Mesendoderm (in vitro differentiated cells): ENCODE measurements at regions not wholly inside any gene's neighbourhood (a gene's known extent, or its start where the extent isn't known, plus 50 kb on each side); places are given as distances from the start of the nearest gene placed in this dataset.

Experiments used
- DNase-seq: peaks from one replicate; pipeline ENCODE4 v3.0.0; 2013
- H2AK5ac ChIP-seq: 2 replicates; pipeline ENCODE4 v1.6.1; 2013; ENCODE audit warnings: low read length, inconsistent platforms
- H2BK120ac ChIP-seq: 2 replicates; pipeline ENCODE4 v1.6.1; 2013; ENCODE audit warnings: low read depth, mild to moderate bottlenecking, low read length, moderate library complexity, mixed read lengths
- H2BK15ac ChIP-seq: replicated peaks from 2 replicates; pipeline ENCODE4 v1.6.1; 2013; ENCODE audit warnings: low read depth, mild to moderate bottlenecking, moderate library complexity
- H2BK5ac ChIP-seq: 2 replicates; pipeline ENCODE4 v1.6.1; 2013; ENCODE audit warnings: low read length, inconsistent platforms
- H3K18ac ChIP-seq: 2 replicates; pipeline ENCODE4 v1.6.1; 2013; ENCODE audit warnings: mild to moderate bottlenecking, low read length, mixed read lengths
- H3K23ac ChIP-seq: one replicate; pipeline ENCODE4 v1.6.1; 2013; ENCODE audit warnings: low read length
- H3K27ac ChIP-seq: 2 replicates; pipeline ENCODE4 v1.5.1; 2013; ENCODE audit warnings: low read depth, mild to moderate bottlenecking, inconsistent platforms, low read length, moderate library complexity
- H3K27me3 ChIP-seq: 2 replicates; pipeline ENCODE4 v1.6.1; 2013; ENCODE audit warnings: low read length, control low read depth, mild to moderate bottlenecking, inconsistent platforms; ENCODE audit not compliant: insufficient read depth, poor library complexity
- H3K36me3 ChIP-seq: 2 replicates; pipeline ENCODE4 v1.6.1; 2013; ENCODE audit warnings: low read length, inconsistent platforms; ENCODE audit not compliant: control insufficient read depth, insufficient read depth
- H3K4ac ChIP-seq: one replicate; pipeline ENCODE4 v1.6.1; 2013; ENCODE audit warnings: low read depth, mild to moderate bottlenecking, low read length, moderate library complexity
- H3K4me1 ChIP-seq: 2 replicates; pipeline ENCODE4 v1.6.1; 2013; ENCODE audit warnings: low read depth, low read length, inconsistent platforms; ENCODE audit not compliant: control insufficient read depth
- H3K4me2 ChIP-seq: 2 replicates; pipeline ENCODE4 v1.6.1; 2013; ENCODE audit warnings: low read length
- H3K4me3 ChIP-seq: 2 replicates; pipeline ENCODE4 v1.5.1; 2013; ENCODE audit warnings: mild to moderate bottlenecking, low read length
- H3K56ac ChIP-seq: one replicate; pipeline ENCODE4 v1.6.1; 2013; ENCODE audit warnings: low read length
- H3K79me1 ChIP-seq: 2 replicates; pipeline ENCODE4 v1.6.1; 2013; ENCODE audit warnings: low read length, inconsistent platforms
- H3K79me2 ChIP-seq: 2 replicates; pipeline ENCODE4 v1.6.1; 2013; ENCODE audit warnings: mild to moderate bottlenecking, low read length; ENCODE audit not compliant: control insufficient read depth, insufficient read depth
- H3K9ac ChIP-seq: 2 replicates; pipeline ENCODE4 v1.6.1; 2013; ENCODE audit warnings: low read length, inconsistent platforms
- H4K5ac ChIP-seq: one replicate; pipeline ENCODE4 v1.6.1; 2013; ENCODE audit warnings: low read length
- H4K8ac ChIP-seq: one replicate; pipeline ENCODE4 v1.6.1; 2013; ENCODE audit warnings: low read depth, mild to moderate bottlenecking, control low read depth, low read length, moderate library complexity
- WGBS: extraction: QIAGEN DNeasy Blood & Tissue Kit; methylation state at CpG from one replicate; pipeline ENCODE4 v1.1.7; 2013; ENCODE audit warnings: low lambda C conversion rate, missing lambda C conversion rate; ENCODE audit not compliant: insufficient coverage; ENCODE audit errors: extremely low coverage; 5-methylcytosine and 5-hydroxymethylcytosine counted together

GRCh38 chr4:31783311-31783710 lies 1063.1 kb downstream of the PCDH7 start:
- H3K4me1 ChIP-seq = no peaks in the 10 kb centered on the region
- no peaks in the 10 kb centered on the region for H3K79me1 ChIP-seq
- H2BK5ac ChIP-seq = no peak overlapping the region
- H3K23ac ChIP-seq = no peak overlapping the region
- H3K27me3 ChIP-seq = no peaks in the 10 kb centered on the region
- no peak overlapping the region for H3K56ac ChIP-seq
- no peak overlapping the region for H3K4me2 ChIP-seq
- no CpG with 5 or more reads among the region's 2 CpGs for WGBS
- H3K18ac ChIP-seq = no peak overlapping the region
- H2AK5ac ChIP-seq = no peak overlapping the region
- H3K4me3 ChIP-seq = no peak overlapping the region
- H3K27ac ChIP-seq = no peak overlapping the region
- no peaks in the 10 kb centered on the region for H3K79me2 ChIP-seq
- H2BK120ac ChIP-seq = no peak overlapping the region
- H4K5ac ChIP-seq = no peak overlapping the region
- no peaks in the 10 kb centered on the region for H3K36me3 ChIP-seq
- no peak overlapping the region for H2BK15ac ChIP-seq
- DNase-seq = no peak
- no peak overlapping the region for H3K4ac ChIP-seq
- no peak overlapping the region for H4K8ac ChIP-seq
- no peak overlapping the region for H3K9ac ChIP-seq

DNA sequence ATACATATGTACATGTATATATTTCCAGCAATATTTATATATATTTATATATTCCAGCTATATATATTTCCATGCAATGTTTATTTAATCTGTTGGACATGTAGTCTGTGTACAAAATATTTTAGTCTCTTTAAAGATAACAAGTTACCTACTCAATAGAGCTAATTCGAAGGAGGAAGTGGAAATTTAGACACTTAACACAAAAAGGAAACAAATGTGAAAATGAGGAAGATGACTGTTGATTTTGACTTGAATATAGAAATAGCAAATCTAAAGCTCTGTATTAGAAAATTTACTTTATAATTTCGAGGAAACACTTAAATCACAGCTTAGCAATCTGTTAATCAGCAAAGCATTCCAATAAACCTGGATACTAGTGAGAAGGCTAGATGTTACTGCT lies 1064.4 kb downstream of the PCDH7 start:
- no peak overlapping the region for H3K4ac ChIP-seq
- H2BK15ac ChIP-seq = no peak overlapping the region
- H3K4me2 ChIP-seq = no peak overlapping the region
- H3K27me3 ChIP-seq = no peaks in the 10 kb centered on the region
- H2AK5ac ChIP-seq = no peak overlapping the region
- H3K4me1 ChIP-seq = no peaks in the 10 kb centered on the region
- H3K23ac ChIP-seq = no peak overlapping the region
- H3K27ac ChIP-seq = no peak overlapping the region
- H2BK120ac ChIP-seq = no peak overlapping the region
- no peak overlapping the region for H3K56ac ChIP-seq
- H2BK5ac ChIP-seq = no peak overlapping the region
- H4K5ac ChIP-seq = no peak overlapping the region
- no peaks in the 10 kb centered on the region for H3K36me3 ChIP-seq
- DNase-seq = no peak
- H4K8ac ChIP-seq = no peak overlapping the region
- no peak overlapping the region for H3K9ac ChIP-seq
- H3K18ac ChIP-seq = no peak overlapping the region
- no peaks in the 10 kb centered on the region for H3K79me2 ChIP-seq
- H3K79me1 ChIP-seq = no peaks in the 10 kb centered on the region
- WGBS = no CpG with 5 or more reads among the region's 2 CpGs
- no peak overlapping the region for H3K4me3 ChIP-seq

DNA sequence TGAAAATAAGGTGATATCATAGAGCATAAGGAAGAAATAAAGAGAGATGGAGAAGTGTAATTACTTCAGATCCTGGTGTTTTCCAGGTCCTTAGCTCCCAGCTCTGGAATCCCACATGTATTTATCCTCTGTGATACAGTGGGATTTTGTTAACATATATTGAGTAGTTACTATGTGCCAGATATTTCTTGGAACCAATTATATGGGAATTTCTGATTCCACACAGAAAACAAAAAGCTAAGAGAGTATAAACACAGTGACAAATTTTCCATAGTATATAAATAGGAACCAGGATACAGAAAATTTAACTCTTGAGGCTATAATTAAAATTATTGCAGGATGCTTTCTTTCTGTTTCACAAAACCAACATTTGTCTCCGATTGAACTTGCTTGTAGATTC lies 1067.5 kb downstream of the PCDH7 start:
- Histone ChIP-seq H3K4me3 (no peak overlapping the region), H3K27me3 (no peaks in the 10 kb centered on the region), H3K9ac (no peak overlapping the region), H3K36me3 (no peaks in the 10 kb centered on the region), H4K5ac (no peak overlapping the region), H2BK5ac (no peak overlapping the region), H4K8ac (no peak overlapping the region), H3K27ac (no peak overlapping the region), H3K18ac (no peak overlapping the region), H3K4ac (no peak overlapping the region), H3K4me2 (no peak overlapping the region), H2BK120ac (no peak overlapping the region), H3K79me2 (no peaks in the 10 kb centered on the region), H3K79me1 (no peaks in the 10 kb centered on the region), H3K23ac (no peak overlapping the region), H2AK5ac (no peak overlapping the region), H3K4me1 (no peaks in the 10 kb centered on the region), H2BK15ac (no peak overlapping the region), H3K56ac (no peak overlapping the region)
- DNase-seq = no peak
- no CpG with 5 or more reads among the region's 1 CpG for WGBS

DNA sequence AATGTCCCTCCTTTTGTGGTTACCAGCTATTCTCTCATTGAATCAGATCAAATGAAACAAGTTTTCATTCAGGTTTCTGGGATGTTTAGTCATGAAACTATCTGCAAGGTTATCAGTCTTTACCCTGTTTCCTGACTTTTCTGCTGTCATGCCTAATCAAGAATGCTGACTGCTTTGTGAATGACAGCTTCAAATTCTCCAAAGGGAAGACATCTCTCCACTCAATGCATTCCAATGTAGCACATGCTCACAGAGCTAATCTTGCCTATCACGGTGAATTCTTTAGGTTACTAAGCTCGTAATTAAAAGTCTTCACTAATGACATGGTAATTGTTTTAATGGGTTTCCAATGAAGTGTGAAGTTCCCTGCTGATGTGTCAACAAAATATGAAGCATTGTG lies 1068.5 kb downstream of the PCDH7 start:
- DNase-seq = peak; percentile 92
- H3K4me1 ChIP-seq = no peaks in the 10 kb centered on the region
- no peak overlapping the region for H4K5ac ChIP-seq

GRCh38 chr4:31791666-31792065 lies 1071.5 kb downstream of the PCDH7 start:
- H2AK5ac ChIP-seq = no peak overlapping the region
- no peak overlapping the region for H3K56ac ChIP-seq
- H2BK15ac ChIP-seq = no peak overlapping the region
- no peak overlapping the region for H4K8ac ChIP-seq
- H3K4me2 ChIP-seq = no peak overlapping the region
- no peak for DNase-seq
- no CpG with 5 or more reads among the region's 1 CpG for WGBS
- no peak overlapping the region for H3K18ac ChIP-seq
- H3K36me3 ChIP-seq = no peaks in the 10 kb centered on the region
- H3K27me3 ChIP-seq = no peaks in the 10 kb centered on the region
- no peak overlapping the region for H2BK5ac ChIP-seq
- no peak overlapping the region for H3K4ac ChIP-seq
- no peak overlapping the region for H3K4me3 ChIP-seq
- H3K23ac ChIP-seq = no peak overlapping the region
- no peak overlapping the region for H3K9ac ChIP-seq
- no peak overlapping the region for H3K27ac ChIP-seq
- H2BK120ac ChIP-seq = no peak overlapping the region
- no peaks in the 10 kb centered on the region for H3K4me1 ChIP-seq
- H3K79me2 ChIP-seq = no peaks in the 10 kb centered on the region
- H4K5ac ChIP-seq = no peak overlapping the region
- no peaks in the 10 kb centered on the region for H3K79me1 ChIP-seq

More for the DNA sequence above, 1068.5 kb downstream of the PCDH7 start:
- Histone ChIP-seq H2BK5ac (no peak overlapping the region), H3K23ac (no peak overlapping the region), H2BK15ac (no peak overlapping the region), H3K4me2 (no peak overlapping the region), H3K79me2 (no peaks in the 10 kb centered on the region), H2AK5ac (no peak overlapping the region), H2BK120ac (no peak overlapping the region), H4K8ac (no peak overlapping the region), H3K27ac (no peak overlapping the region), H3K27me3 (no peaks in the 10 kb centered on the region), H3K9ac (no peak overlapping the region), H3K4me3 (no peak overlapping the region), H3K56ac (no peak overlapping the region), H3K18ac (no peak overlapping the region), H3K79me1 (no peaks in the 10 kb centered on the region), H3K36me3 (no peaks in the 10 kb centered on the region), H3K4ac (no peak overlapping the region)
- no CpG with 5 or more reads among the region's 2 CpGs for WGBS

DNA sequence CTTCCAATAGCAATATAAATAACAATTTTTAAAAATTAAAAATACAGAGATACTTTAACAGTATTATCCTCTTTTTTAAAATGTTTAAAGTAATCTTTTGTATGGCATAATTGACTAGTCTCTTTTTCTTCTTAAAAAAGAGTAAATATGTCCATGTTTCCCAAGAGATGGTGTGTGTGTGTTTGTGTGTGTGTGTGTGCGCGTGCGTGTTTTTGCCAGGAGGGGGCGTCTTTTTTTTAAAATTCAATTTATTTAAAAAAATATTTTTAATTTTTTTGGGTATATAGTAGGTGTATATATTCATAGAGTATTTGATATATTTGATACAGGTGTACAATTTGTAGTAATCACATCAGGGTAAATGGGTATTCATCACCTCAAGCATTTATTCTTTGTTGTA lies 1073.7 kb downstream of the PCDH7 start:
- Histone ChIP-seq H3K23ac (no peak overlapping the region), H2BK120ac (no peak overlapping the region), H4K8ac (no peak overlapping the region), H3K4ac (no peak overlapping the region), H2AK5ac (no peak overlapping the region), H3K79me2 (no peaks in the 10 kb centered on the region), H3K4me3 (no peak overlapping the region), H4K5ac (no peak overlapping the region), H3K4me1 (no peaks in the 10 kb centered on the region), H3K4me2 (no peak overlapping the region), H3K27me3 (no peaks in the 10 kb centered on the region), H2BK5ac (no peak overlapping the region), H2BK15ac (no peak overlapping the region), H3K36me3 (no peaks in the 10 kb centered on the region), H3K56ac (no peak overlapping the region), H3K27ac (no peak overlapping the region), H3K9ac (no peak overlapping the region), H3K79me1 (no peaks in the 10 kb centered on the region), H3K18ac (no peak overlapping the region)
- DNase-seq = no peak
- WGBS = no CpG with 5 or more reads among the region's 4 CpGs
